Activated CD4-positive, alpha-beta T cell treated with anti-CD3 and anti-CD28 coated beads, Interleukin-2, amount 50 U/mL, for 16 hours (primary cell): ENCODE measurements at regions not wholly inside any gene's neighbourhood (a gene's known extent, or its start where the extent isn't known, plus 50 kb on each side); places are given as distances from the start of the nearest gene placed in this dataset.
"Not testable (repeated sequence)": the region's sequence is repeated elsewhere in the genome, so short reads cannot be mapped to it uniquely, and the experiment has no call there.

Source experiments
- DNase-seq: peaks from one replicate; pipeline ENCODE4 v3.0.0-alpha.2; 2020

DNA sequence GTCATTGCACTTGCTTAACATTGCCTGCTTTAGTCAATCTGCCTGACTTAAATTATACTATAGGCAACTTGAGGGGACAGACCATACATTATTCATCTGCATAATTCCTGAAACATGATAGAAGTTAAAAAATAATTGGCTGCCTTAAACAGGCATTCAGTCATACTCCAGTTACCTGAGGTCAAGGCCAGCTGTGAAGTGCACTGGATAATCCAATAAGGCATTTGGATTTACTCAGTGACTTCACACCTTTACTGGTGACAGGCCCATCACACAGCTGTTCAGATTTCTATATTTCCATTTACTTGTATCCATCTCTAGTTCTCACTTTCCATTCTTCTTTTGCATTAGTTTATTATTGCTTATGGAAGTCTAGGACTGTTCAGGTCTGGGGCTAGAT, 2341.6 kb downstream of the PCDH7 start:
- DNase-seq = no peak

DNA sequence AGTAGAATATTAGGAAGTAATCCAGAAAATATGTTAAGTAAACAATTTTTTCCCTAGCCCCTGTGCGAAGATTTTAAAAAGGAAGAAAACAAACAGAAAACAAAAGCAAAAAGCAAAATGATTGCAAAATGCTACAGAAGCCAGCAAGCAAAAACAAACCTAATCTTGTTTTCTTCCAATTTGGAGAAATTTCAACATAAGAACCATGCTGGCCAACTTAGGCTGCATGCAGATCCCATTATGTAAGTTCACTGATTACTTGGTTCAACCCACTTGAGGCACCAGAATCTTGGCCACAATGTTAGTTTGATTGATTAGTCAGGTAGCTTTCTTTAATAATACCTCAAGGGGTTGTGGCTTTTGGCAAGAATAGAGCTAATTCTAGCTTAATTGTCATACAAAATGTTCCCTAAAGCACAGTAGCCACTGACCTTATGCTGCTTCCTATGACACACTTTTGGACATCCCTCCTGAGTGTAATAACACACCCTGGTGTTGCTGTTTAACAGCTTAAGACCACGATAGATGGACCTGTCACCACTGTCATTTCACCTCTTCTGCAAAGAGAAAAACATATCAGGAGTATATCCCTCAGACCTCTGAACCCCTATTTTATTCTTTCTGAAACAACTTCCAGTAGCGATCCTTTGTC, 2342.1 kb downstream of the PCDH7 start:
- no peak for DNase-seq

GRCh38 chr4:33063241-33063640, 2343.1 kb downstream of the PCDH7 start:
- DNase-seq = no peak

- no peak for DNase-seq
Observed at GRCh38 chr4:33064238-33064637, 2344.1 kb downstream of the PCDH7 start.

DNA sequence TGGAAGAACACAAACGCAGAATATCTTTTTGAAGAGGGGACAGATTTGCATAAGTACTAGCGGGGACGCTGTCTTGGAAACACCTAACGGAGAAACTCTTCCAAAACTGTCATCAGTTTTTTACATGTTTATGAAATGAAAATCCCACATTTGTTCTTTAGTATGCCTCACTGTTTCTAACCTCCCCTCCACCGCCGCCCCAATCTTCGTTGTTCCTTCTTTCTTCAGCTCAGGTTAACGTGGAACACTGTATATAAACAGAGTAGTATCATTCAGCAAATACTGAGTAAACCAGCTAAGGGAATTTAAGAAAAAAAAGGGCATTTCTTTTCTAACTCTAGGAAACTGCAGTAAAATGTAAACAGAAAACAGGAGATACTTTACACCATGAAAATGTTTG, 2345.6 kb downstream of the PCDH7 start:
- no peak for DNase-seq

- no peak for DNase-seq
Observed at GRCh38 chr4:33067221-33067620, 2347.1 kb downstream of the PCDH7 start.

DNA sequence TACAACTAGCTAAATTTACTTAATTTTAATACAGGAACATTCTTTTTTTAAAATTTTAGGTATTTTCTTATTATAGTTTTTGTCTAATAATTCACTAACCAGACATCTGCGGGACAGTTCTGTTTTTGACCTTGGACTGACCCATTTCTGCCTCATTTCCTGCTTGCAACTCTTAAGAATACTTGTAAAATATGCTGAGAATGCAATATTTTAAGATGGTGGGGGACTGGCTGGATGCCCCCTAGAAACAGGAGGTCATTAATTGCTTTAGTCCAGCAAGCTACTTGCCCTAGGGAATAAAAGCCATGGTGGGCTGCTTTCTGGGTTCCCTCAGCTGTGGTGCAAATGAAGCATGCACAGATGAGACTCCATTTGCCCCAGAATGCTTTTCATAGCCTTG, 2348.4 kb downstream of the PCDH7 start:
- DNase-seq = no peak

- no peak for DNase-seq
Observed at GRCh38 chr4:33071535-33071934, 2351.4 kb downstream of the PCDH7 start.

GRCh38 chr4:33072298-33073089, 2352.3 kb downstream of the PCDH7 start:
- DNase-seq = no peak

DNA sequence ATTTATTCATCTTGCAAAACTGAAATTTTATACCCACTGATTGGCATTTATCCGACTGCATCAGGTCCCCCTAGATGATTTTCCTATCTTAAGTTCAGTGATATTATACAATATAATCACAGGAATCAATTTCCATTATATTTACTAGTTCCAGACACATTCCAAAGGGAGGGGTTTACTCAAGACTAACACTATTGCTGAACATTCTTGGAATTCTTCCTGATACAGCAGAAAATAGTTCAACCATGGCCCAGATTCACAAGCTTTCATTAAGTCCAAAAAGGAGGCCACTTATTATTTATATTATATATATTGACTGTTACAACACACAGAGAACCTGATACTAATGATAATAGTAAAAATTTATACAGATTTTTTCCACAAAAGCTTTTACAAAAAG, 2353.6 kb downstream of the PCDH7 start:
- DNase-seq = no peak

- DNase-seq = no peak
Observed at GRCh38 chr4:33078145-33078544, 2358.0 kb downstream of the PCDH7 start.

GRCh38 chr4:33080275-33080674, 2360.1 kb downstream of the PCDH7 start:
- DNase-seq = no peak

DNA sequence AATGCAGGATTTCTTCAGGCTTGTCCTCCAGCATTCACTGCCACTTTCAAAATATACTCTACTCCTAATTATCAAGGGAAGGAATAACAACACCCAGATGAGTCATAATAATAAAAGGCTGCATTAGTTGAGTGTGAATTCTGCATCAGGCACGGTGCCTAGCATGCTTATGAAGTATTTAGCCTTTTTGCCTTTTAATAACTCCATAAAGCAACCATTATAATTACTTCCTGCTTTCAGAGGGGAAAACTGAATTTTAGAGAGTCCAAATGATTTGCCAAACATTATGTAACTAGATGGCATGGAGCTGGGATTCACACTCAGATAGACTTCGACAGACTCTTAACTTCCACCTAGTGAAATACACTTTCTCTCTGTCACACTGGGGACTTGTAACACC, 2365.5 kb downstream of the PCDH7 start:
- no peak for DNase-seq

DNA sequence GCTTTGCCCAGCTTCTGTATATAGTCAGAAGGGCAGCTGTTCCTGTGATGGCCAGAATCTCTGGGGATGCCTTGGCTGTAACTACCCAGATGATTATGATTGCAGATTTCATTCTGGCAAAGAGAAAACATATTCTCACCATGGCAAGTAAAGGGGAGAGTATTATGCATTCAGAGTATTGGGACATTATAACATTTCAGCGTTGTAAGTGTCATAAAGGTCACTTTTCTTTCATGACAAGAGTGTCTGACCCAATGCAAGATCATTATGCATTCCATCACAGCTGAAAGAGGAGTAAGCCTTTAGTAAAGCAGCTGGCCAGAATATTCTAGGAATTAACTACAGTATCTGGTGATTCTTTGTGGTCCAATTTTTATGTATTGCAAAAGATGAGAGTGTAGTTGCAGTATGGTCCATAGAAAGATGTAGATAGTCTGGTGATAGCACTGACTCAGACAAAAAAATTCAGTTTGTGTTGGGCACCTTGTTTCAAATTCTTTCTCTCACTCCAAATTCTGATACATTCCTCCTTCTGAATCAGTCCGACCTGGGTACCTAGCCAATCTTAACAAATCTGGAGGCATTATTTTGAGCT, 2366.3 kb downstream of the PCDH7 start:
- DNase-seq = no peak

DNA sequence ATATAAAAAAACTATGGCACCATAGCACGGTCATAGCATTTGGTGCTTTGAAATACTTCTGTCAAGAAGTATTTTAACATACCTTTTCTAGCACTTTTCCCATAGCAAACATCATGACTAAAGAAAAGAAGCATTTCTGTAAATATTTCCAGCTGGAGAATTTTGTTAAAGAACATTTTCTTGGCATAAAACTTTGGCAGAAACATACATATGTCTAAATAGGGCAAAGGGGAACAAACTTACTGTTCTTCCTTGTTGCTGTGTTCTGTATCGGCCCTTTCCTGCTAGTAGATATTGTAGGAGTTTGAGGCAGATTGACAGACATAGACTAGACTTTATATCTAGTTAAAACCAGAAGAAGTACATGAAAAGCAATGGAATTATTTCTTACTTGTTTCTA, 2368.5 kb downstream of the PCDH7 start:
- DNase-seq = no peak

DNA sequence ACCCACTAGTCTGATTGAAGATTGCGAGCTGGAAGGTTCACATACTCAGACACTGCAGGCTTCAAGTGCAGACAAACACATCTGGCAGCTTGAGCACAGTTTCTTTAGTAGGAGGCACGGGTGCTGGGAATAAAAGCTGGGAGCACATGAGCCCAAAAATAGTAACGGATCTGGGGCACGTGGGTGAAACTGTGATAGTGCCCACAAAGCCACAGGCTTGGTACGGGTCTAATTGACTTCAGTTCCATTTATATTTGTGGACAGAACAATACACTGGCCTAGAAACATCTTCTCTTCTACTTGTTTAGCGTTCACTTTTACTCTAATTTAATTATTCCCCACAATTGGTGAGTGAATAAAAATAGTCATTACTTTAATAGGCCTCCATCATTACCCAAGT, 2370.7 kb downstream of the PCDH7 start:
- no peak for DNase-seq

DNA sequence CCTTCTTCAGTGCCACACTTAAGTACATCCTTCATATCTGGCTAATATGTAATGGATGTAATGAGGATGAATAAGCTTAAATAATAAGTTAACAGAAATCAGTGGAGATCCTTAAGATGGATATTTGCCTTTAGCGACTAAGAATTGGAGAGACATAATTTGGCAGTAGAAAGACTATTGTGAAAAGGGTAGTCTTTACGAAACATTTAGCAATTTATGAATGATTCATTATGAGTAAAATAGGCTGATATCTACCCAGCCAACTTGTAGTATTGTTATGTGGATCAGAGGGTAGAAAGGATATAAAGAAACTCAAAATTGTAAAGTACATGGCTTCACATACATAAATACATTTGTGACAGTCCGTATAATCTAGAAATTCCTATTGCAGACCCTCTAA, 2371.8 kb downstream of the PCDH7 start:
- no peak for DNase-seq

DNA sequence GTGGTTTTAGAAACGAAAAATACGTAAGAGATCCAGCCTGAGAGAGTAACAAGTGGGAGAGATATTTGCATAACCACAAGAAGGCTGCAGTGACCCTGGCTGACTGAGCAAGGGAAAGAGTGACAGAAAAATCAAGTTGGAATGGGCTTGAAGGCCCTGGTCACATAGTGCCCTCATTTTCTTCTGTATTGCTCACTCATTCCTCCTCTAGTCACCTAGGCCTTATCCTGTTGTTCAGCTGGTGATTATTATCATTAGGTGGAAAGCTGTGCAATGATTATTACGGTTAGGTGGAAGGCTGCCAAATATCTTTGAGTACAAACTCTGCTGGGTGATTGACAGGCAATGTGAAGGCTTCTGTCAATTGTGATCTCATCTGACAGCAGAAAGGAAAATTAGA, 2384.1 kb downstream of the PCDH7 start:
- no peak for DNase-seq

GRCh38 chr4:33107814-33108213, 2387.6 kb downstream of the PCDH7 start:
- no peak for DNase-seq

- no peak for DNase-seq
Observed at GRCh38 chr4:33111117-33111516, 2390.9 kb downstream of the PCDH7 start.

DNA sequence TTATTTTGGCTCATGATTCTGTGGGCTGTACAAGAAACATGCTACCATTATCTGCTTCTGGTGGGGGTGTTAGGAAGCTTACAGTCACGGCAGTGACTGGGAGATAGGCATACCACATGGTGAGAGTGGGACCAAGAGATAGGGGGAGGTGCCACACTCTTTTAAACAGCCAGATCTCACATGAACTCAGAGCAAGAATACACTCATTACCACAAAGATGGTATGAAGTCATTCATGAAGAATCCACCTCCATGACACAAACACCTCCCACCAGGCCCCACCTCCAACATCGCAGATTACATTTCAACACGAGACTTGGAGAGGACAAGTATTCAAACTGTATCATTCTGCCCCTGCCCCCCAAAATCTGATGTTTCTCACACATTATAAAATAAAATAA, 2396.7 kb downstream of the PCDH7 start:
- DNase-seq = no peak

- no peak for DNase-seq
Observed at GRCh38 chr4:33126002-33126401, 2405.8 kb downstream of the PCDH7 start.

DNA sequence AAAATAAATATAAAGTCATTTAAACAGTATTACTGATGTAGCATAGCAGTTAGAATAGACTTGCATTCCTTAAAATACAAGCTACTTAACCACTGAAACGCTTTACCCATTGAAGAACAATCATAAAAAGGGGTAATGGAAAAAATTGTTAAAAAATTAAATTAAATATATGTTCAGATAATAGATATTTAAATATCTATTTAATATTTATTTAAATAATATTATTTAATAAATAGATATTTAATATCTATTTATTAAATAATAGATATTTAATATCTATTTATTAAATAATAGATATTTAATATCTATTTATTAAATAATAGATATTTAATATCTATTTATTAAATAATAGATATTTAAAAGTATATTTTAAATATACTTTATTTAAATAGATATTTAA, 2410.5 kb downstream of the PCDH7 start:
- DNase-seq = not testable (repeated sequence)

DNA sequence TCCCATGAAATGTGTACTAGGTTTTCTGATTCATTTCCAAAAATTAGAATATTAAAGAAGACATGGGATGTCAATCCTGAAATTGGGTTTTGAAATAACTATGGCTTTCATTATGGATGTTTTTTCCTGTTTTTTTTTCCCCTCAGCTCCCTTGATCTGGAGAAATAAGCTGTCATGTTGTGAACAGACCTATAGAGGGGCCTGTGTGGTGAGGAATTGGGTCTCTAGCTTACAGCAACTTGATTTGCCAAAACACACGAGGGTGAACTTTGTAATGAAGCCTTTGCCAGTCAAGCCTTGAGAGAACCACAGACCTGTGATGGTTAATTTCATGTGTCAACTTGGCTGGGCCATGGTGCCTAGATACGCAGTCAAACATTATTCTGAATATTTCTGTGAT, 2413.6 kb downstream of the PCDH7 start:
- DNase-seq = no peak
